ENCODE measurements at regions not wholly inside any gene's neighbourhood (a gene's known extent, or its start where the extent isn't known, plus 50 kb on each side); places are given as distances from the start of the nearest gene placed in this dataset.

- TF ChIP-seq CTCF (IDR thresholded peaks at IDR 0.05 in 8 of 11, conservative IDR thresholded peaks at IDR 0.05 in 3 of 11) (no peak), POLR2A (IDR thresholded peaks at IDR 0.05) (no peak)
Observed at GRCh38 chr22:48573766-48574165, 1253.9 kb downstream of the BRD1 start.

Measured in spleen (tissue), 7 donors.